C4-2B (cell line): ENCODE measurements at regions not wholly inside any gene's neighbourhood (a gene's known extent, or its start where the extent isn't known, plus 50 kb on each side); places are given as distances from the start of the nearest gene placed in this dataset.

Source experiments
- ZFX ChIP-seq: fragments of 450-650 bp; IDR thresholded peaks from 2 replicates; pipeline ENCODE4 v1.6.1; 2017
- TF ChIP-seq, protein P1 (sequence below): fragments of 450-650 bp; conservative IDR thresholded peaks from 2 replicates; pipeline ENCODE4 v1.5.1; 2017; ENCODE audit warnings: mild to moderate bottlenecking

DNA sequence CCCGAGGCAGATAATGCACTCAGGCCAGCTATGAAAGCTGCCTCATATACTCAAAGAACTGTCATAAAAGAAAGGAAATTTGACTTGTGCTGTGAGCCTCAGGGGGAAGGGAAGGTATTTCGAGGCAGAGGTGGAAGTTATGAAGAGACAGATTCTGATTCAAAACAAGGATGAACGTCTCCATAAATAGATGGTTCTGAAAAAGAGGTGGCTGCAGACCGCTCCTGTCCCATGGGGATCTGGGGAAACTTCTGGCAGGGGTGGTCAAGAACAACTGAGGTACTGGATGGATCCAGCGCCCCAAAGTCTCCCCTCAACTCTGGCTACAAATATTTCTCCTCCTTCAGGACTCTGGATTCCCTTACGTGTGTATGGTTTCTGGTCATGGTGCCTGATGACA, 168.1 kb upstream of the IRS2 start:
- TF ChIP-seq, protein P1, sequence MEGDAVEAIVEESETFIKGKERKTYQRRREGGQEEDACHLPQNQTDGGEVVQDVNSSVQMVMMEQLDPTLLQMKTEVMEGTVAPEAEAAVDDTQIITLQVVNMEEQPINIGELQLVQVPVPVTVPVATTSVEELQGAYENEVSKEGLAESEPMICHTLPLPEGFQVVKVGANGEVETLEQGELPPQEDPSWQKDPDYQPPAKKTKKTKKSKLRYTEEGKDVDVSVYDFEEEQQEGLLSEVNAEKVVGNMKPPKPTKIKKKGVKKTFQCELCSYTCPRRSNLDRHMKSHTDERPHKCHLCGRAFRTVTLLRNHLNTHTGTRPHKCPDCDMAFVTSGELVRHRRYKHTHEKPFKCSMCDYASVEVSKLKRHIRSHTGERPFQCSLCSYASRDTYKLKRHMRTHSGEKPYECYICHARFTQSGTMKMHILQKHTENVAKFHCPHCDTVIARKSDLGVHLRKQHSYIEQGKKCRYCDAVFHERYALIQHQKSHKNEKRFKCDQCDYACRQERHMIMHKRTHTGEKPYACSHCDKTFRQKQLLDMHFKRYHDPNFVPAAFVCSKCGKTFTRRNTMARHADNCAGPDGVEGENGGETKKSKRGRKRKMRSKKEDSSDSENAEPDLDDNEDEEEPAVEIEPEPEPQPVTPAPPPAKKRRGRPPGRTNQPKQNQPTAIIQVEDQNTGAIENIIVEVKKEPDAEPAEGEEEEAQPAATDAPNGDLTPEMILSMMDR, result no peak
- no peak for TF ChIP-seq ZFX
